Stimulated activated CD4-positive, alpha-beta T cell treated with anti-CD3 and anti-CD28 coated beads, Interleukin-1b, Interleukin-23, amount 100 ng/mL, for 1 hour (primary cell): ENCODE measurements at regions not wholly inside any gene's neighbourhood (a gene's known extent, or its start where the extent isn't known, plus 50 kb on each side); places are given as distances from the start of the nearest gene placed in this dataset.

Experiments used
- DNase-seq, 2 donors: peaks; one replicate each; pipeline ENCODE4 v3.0.0-alpha.2; 2020; ENCODE audit warnings: low read depth in 2 of 2

- no peak for DNase-seq
Observed at GRCh38 chr7:68544851-68545250, 1053.4 kb upstream of the AUTS2 start.

- no peak for DNase-seq
Observed at GRCh38 chr7:68547181-68547580, 1051.1 kb upstream of the AUTS2 start.

GRCh38 chr7:68547799-68548198, 1050.5 kb upstream of the AUTS2 start:
- DNase-seq, result no peak

DNA sequence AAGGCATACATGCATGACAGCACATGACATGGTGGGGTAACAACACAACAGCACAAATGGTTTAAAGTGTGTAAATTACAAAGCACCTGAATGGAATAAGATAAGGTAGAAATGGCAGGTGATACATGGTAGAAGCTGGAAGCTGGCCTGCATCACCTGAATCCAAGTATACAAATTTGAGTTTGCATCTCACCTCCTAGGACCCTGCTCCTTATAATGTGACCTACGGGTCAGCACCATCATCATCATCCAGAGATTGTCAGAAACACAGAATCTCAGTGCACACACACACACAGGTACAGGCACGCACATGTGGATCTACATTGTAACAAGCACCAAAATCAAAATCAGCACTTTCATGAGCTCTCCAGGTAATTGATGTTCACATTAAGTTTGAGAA, 1048.2 kb upstream of the AUTS2 start:
- no peak for DNase-seq

- no peak for DNase-seq
Observed at GRCh38 chr7:68550635-68551034, 1047.6 kb upstream of the AUTS2 start.

GRCh38 chr7:68556537-68556936, 1041.7 kb upstream of the AUTS2 start:
- DNase-seq, result no peak

- no peak for DNase-seq
Observed at GRCh38 chr7:68559518-68559917, 1038.8 kb upstream of the AUTS2 start.

- DNase-seq, result no peak
Observed at GRCh38 chr7:68562323-68562899, 1035.9 kb upstream of the AUTS2 start.

GRCh38 chr7:68564306-68565135, 1033.8 kb upstream of the AUTS2 start:
- DNase-seq, result no peak

GRCh38 chr7:68571286-68571685, 1027.0 kb upstream of the AUTS2 start:
- DNase-seq, result no peak

- DNase-seq, result no peak
Observed at GRCh38 chr7:68573271-68574005, 1024.8 kb upstream of the AUTS2 start.

- DNase-seq, result no peak
Observed at GRCh38 chr7:68576366-68576765, 1021.9 kb upstream of the AUTS2 start.

GRCh38 chr7:68581417-68581816, 1016.9 kb upstream of the AUTS2 start:
- no peak for DNase-seq

DNA sequence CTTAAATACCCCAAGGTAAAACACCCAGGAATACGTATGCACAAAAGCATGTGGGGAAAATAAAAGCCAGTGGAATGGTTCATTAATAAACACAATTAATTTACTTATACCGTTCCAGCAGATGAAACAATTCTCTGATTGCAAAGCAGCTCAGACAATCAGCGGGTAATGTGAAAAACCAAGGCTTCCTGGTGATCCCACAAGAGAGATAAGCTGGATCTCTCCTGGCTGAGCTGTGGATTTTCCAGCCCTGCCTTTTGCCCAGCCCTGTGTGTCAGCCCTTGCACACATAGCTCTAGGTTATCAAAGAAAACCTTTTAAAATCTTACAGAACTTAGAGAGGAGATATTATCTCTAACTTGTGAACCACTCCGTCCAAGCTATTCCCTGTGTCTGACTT, 1010.7 kb upstream of the AUTS2 start:
- no peak for DNase-seq

GRCh38 chr7:68601826-68602225, 996.4 kb upstream of the AUTS2 start:
- no peak for DNase-seq

- no peak for DNase-seq
Observed at GRCh38 chr7:68604541-68604940, 993.7 kb upstream of the AUTS2 start.

- no peak for DNase-seq
Observed at GRCh38 chr7:68610701-68611100, 987.6 kb upstream of the AUTS2 start.

DNA sequence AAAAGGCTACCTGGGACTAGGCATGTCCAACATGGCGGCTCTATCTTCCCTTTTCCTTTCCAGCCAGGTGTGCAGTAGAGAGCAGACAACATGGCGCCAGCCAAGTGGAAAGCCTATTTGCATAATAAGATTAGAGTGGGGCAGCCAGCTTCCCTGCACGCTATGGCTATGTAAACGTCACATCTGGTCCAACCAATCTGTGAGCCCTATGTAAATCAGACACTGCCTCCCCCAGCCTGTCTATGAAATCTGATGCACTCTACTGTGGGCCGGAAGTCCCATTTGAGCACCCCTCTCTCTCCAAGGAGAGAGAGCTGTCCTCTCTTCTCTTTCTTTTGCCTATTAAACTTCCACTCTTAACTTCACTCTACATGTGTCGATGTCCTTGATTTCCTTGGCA, 984.9 kb upstream of the AUTS2 start:
- DNase-seq, result no peak

DNA sequence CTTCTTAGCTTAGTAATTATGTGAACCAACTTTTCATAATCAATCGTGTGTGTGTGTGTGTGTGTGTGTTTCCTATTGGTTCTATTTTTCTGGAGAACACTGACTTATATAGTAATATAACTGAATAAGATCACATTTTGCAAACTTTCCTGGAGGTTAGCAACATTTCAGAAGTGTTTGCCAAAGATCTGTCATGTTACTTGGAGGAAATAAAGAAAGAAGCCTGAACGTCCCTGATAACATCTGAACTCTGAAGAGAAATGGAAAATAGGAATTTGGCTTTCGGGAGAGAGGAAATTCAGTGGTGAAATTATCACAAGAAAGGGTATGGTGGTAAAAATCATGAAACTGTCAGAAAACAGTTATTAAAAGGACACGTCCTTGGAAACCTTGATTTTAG, 984.4 kb upstream of the AUTS2 start:
- no peak for DNase-seq

DNA sequence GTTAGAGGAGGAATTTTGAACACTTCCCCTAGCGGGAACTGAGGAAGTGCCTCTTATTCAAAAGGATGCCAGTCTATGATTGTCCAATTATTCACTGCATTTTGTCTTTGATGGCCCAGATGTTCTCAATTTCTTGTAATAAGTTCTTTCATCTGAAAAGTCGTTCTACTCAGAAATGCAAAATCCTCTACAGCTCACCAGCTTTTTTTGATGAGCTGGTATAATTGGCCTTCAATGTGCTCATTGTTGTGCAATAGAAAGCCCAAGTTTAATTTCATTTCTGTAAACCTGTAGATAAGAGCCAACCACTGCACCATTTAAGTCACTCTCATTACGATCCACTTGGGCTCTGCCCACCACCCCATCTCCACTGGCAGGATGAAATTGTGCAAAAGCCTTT, 978.7 kb upstream of the AUTS2 start:
- no peak for DNase-seq

- DNase-seq, result no peak
Observed at GRCh38 chr7:68622500-68622899, 975.8 kb upstream of the AUTS2 start.

GRCh38 chr7:68623030-68623429, 975.2 kb upstream of the AUTS2 start:
- DNase-seq, result no peak
